GM18505 (cell line): ENCODE measurements at regions not wholly inside any gene's neighbourhood (a gene's known extent, or its start where the extent isn't known, plus 50 kb on each side); places are given as distances from the start of the nearest gene placed in this dataset.

Experiments used
- ATAC-seq: cut with Tn5 transposase; IDR thresholded peaks from one replicate; pipeline ENCODE4 v1.9.1; 2021; ENCODE audit not compliant: unreplicated experiment
- POLR2A ChIP-seq: IDR thresholded peaks from 4 replicates; pipeline ENCODE4 v1.6.1; 2011; ENCODE audit warnings: borderline replicate concordance; ENCODE audit not compliant: insufficient read depth, insufficient read length; ENCODE audit errors: extremely low read depth

GRCh38 chr6:147621263-147621662 lies 112.8 kb downstream of the SAMD5 start:
- no peak for ATAC-seq
- TF ChIP-seq POLR2A, result no peak

DNA sequence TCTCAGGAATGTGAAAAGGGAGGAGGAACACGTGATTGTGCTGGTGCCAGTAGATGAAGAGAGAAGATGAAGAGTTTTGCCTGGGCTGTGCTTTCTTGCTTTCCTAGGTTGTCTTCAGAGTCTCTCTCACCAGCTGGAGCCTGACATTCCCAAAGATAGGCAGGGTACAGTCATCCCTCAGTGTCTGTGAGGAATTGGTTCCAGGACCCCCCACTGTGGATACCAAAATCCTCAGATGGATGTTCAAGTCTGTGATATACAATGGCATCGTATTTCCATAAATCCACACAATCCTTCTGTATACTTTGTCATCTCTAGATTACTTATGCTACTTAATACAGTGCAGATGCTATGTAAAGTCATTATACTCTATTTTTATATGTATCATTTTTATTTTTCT lies 113.5 kb downstream of the SAMD5 start:
- ATAC-seq, result no peak
- TF ChIP-seq POLR2A, result no peak

DNA sequence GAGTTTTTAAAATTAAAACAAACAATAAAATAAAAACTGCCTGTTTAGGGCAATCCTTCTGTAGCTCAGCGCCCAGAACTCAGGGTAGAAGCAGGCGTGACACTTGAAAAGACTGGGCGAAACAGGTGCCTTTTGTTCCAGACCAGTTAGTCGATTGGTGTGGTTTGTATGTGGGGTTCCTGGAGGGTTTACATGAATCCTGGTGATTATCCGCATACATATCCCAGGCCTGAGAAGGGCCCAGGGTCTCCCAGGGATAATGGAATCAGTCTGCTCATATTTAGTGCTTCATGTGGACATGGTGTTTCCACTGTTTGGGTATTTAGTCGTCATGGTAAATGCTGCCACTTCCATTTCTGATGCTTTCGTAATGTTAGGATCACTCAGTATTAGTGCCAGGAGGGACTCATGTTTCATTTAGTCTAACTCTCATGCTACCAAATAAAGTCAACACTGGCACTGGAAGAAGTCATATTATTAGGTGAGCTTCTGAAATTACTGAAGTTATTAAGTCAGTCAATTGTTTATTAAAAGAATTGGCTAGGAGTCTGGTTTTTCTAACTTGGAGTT lies 116.5 kb downstream of the SAMD5 start:
- TF ChIP-seq POLR2A, result no peak
- ATAC-seq, result no peak

DNA sequence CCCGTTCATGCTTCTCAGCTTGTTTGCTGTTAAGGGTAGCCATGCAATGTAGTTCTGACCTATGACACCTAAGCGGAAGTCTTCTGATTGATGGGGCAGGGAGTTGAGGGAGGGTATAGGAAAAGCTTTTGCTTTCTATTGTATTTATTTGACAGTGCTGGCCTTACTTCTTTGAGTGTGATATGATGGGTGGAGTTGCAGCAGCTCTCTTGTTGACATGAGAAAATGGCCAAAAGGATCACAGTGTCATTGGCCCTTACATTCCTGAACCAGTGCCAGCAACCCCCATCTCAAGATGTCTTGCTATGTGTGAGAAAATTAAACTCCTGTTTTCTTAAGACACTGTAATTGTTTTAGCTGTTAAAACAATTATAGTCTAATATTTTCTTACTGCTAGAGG lies 117.5 kb downstream of the SAMD5 start:
- no peak for ATAC-seq

GRCh38 chr6:147627411-147627810 lies 118.9 kb downstream of the SAMD5 start:
- no peak for ATAC-seq
- no peak for TF ChIP-seq POLR2A

More for the DNA sequence above, 117.5 kb downstream of the SAMD5 start:
- no peak for TF ChIP-seq POLR2A

DNA sequence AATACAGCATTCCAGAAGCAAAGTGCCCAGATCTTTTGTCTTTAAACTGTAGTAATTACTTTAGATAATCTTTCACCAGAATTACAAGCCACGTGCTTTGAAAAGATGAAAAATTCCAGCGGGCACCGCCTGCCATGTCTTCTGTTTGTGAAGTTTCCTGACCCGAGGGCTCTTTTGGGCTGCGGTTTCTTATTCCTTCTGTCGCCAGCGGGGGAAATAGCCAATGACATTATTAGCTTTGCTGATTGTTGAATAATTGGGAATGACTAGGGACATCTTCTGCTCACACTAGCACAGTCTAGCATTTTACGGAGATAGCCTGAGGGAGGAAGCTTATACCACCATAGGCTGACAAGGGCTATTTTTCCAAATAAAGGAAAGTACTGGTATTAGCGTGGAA lies 124.7 kb downstream of the SAMD5 start:
- no peak for TF ChIP-seq POLR2A
- ATAC-seq, result no peak

DNA sequence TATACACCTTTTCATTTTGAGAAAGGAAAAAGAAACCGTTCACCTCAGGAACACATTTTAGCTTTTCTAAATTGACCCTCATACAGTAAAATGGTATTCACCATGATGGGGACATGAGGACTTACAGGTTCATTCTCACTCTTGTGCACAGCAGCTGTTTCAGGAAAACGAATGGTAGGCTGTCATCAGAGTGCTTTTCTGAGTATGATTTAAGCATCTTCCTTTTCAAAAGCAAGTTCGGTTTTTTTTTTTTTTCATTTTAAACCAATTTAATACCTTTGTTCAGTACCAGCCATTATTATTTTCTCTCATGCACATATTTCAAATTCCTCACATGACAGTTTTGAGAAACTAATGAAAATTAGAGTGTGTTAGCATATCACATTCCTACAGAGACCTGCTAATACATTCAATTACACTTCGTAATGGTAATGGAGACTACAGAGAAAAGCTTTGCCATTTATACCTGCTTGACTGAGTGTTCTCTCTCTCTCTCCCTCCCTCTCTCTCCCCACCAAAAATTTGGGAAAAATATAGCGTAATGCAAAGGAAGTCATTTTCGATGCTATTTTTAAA lies 129.2 kb downstream of the SAMD5 start:
- no peak for TF ChIP-seq POLR2A
- ATAC-seq, result no peak

GRCh38 chr6:147639279-147639678 lies 130.8 kb downstream of the SAMD5 start:
- no peak for TF ChIP-seq POLR2A
- no peak for ATAC-seq

GRCh38 chr6:147640606-147641005 lies 132.1 kb downstream of the SAMD5 start:
- TF ChIP-seq POLR2A, result no peak
- ATAC-seq, result no peak

GRCh38 chr6:147641511-147641910 lies 133.0 kb downstream of the SAMD5 start:
- no peak for ATAC-seq
- TF ChIP-seq POLR2A, result no peak

DNA sequence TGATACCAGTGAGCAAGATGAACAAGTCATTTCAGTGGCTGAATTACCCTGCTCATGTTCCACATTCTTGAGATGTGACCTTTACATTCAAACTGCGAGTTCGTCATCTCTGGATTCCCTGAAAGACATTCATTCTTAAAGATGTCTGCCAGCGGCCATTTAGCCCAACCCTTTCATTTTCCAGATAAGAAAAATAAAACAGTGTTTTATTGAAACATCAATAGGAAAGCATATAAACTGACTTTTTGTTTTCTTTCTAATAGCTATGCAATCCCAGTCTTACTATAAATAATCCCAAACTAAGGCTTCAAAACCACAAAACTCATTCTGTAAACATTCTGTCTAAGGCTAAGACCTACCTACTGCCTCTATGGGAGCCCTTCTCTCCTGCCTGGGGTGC lies 134.0 kb downstream of the SAMD5 start:
- no peak for ATAC-seq
- TF ChIP-seq POLR2A, result no peak

- TF ChIP-seq POLR2A, result no peak
- ATAC-seq, result no peak
Measured at GRCh38 chr6:147643341-147644200, 135.1 kb downstream of the SAMD5 start.

DNA sequence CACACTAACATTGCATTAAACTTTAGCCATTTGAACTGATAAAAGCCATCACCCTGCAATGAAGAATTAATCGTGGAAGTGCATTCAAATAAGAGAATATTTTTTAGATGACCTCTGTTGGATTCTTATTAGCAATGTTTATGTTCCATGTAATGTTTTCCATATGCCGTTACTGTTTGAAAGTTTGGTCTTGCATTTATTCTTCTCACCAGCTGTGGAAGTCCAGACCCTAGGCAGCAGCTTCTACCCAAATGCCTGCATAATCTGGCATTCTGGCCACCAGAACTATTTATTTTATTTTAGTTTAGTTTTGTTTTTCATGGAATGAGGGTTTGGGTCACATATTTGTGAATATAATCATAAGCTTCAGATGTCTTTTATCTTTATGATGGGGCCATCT lies 140.4 kb downstream of the SAMD5 start:
- ATAC-seq, result no peak
- no peak for TF ChIP-seq POLR2A
